SK-N-SH (cell line): ENCODE measurements at regions not wholly inside any gene's neighbourhood (a gene's known extent, or its start where the extent isn't known, plus 50 kb on each side); places are given as distances from the start of the nearest gene placed in this dataset.

Source experiments
- RAD21 ChIP-seq: IDR thresholded peaks from 2 replicates; pipeline ENCODE4 v1.6.1; 2012; ENCODE audit warnings: mild to moderate bottlenecking, low read length
- TAF1 ChIP-seq: IDR thresholded peaks from 2 replicates; pipeline ENCODE4 v1.6.1; 2012; ENCODE audit warnings: low read depth, mild to moderate bottlenecking, low read length, moderate library complexity, borderline replicate concordance

- TF ChIP-seq RAD21 = no peak
- TF ChIP-seq TAF1 = no peak
These were observed 143.9 kb upstream of the ASB18 start for GRCh38 chr2:236408090-236408489.
